ENCODE measurements at regions not wholly inside any gene's neighbourhood (a gene's known extent, or its start where the extent isn't known, plus 50 kb on each side); places are given as distances from the start of the nearest gene placed in this dataset.

GRCh38 chr12:24363177-24363754 is 413.8 kb upstream of the SOX5 start:
- no peak for DNase-seq (ENCODE audit: low read depth)
- TF ChIP-seq POLR2A (IDR thresholded peaks at IDR 0.05; ENCODE audit: extremely low read depth, insufficient read length) (no peak), CTCF (IDR thresholded peaks at IDR 0.05; ENCODE audit: low read depth, low read length) (no peak)
- no peak overlapping the region for H3K4me3 ChIP-seq (ENCODE audit: low read depth, low read length)

DNA sequence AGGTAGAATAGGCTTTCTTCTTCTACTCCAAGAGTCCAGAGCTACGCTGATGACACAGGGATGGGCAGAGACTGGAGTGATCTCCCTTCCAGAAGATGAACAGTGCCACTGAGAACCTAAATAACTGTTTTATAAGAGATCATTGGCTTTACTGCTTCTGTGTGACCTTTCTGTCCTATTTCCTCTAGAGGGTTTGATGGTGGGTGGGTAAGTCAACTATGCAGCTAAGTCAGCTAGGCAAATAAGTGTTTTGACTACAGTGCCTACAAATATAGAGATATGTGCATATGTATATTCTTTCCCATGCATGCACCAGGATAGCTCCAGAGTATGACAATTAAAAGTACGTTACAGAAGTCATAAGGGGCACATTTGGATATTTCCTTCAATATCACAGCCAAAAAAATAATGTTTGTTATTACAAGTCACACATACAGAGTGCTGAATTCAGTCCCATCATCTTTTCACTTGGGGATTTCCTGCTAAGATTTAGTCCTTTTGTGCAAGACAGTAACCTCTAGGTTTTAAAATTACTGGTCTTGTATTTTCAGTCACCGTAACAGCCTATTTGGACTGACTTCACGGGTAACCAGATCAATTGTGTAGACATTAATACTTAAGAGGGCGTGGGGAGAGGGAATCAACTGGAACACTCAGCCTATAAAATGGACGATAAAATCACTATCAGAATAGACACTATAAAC is 412.6 kb upstream of the SOX5 start:
- TF ChIP-seq MYC (IDR thresholded peaks at IDR 0.05; ENCODE audit: low read depth, low read length) (no peak), MAX (IDR thresholded peaks at IDR 0.05; ENCODE audit: low read depth, low read length) (no peak), POLR2A (IDR thresholded peaks at IDR 0.05; ENCODE audit: extremely low read depth, insufficient read length) (no peak), CTCF (IDR thresholded peaks at IDR 0.05; ENCODE audit: low read depth, low read length) (no peak)

GRCh38 chr12:24360907-24361306 is 411.4 kb upstream of the SOX5 start:
- no peak overlapping the region for H3K4me3 ChIP-seq (ENCODE audit: low read depth, low read length)
- DNase-seq (ENCODE audit: low read depth) = no peak
- TF ChIP-seq MYC (IDR thresholded peaks at IDR 0.05; ENCODE audit: low read depth, low read length) (no peak), CTCF (IDR thresholded peaks at IDR 0.05; ENCODE audit: low read depth, low read length) (no peak), POLR2A (IDR thresholded peaks at IDR 0.05; ENCODE audit: extremely low read depth, insufficient read length) (no peak), MAX (IDR thresholded peaks at IDR 0.05; ENCODE audit: low read depth, low read length) (no peak)

More for the DNA sequence above, 412.6 kb upstream of the SOX5 start:
- H3K4me3 ChIP-seq (ENCODE audit: low read depth, low read length) = no peak overlapping the region
- DNase-seq (ENCODE audit: low read depth) = no peak

GRCh38 chr12:24360461-24360860 is 411.0 kb upstream of the SOX5 start:
- no peak for TF ChIP-seq POLR2A (IDR thresholded peaks at IDR 0.05; ENCODE audit: extremely low read depth, insufficient read length)
- TF ChIP-seq CTCF (IDR thresholded peaks at IDR 0.05; ENCODE audit: low read depth, low read length) = no peak
- no peak for TF ChIP-seq MYC (IDR thresholded peaks at IDR 0.05; ENCODE audit: low read depth, low read length)
- H3K4me3 ChIP-seq (ENCODE audit: low read depth, low read length) = no peak overlapping the region
- no peak for DNase-seq (ENCODE audit: low read depth)

- no peak overlapping the region for H3K4me3 ChIP-seq (ENCODE audit: low read depth, low read length)
- no peak for DNase-seq (ENCODE audit: low read depth)
- TF ChIP-seq MAX (IDR thresholded peaks at IDR 0.05; ENCODE audit: low read depth, low read length) (no peak), MYC (IDR thresholded peaks at IDR 0.05; ENCODE audit: low read depth, low read length) (no peak), CTCF (IDR thresholded peaks at IDR 0.05; ENCODE audit: low read depth, low read length) (no peak), POLR2A (IDR thresholded peaks at IDR 0.05; ENCODE audit: extremely low read depth, insufficient read length) (no peak)
Measured at GRCh38 chr12:24360057-24360456, 410.6 kb upstream of the SOX5 start.

DNA sequence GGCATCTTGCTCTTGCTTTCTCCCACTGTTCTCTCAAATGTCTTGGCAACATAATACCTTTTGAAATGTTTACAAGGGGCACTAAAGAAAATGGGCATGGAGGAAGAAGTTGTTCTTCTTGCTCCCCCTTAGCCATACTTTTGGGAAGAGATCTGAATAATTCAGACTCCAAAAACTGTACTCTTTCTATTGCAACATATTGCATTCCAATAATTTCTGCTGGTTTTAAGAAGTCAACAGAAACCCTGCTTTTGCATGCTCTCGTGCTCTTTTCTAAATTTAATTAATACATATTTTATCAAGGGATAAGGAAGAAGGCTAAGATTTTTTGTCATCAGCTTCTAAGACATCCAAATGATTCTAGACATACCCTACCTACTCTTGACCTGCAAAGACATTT is 409.9 kb upstream of the SOX5 start:
- TF ChIP-seq MAX (IDR thresholded peaks at IDR 0.05; ENCODE audit: low read depth, low read length) = no peak
- TF ChIP-seq MYC (IDR thresholded peaks at IDR 0.05; ENCODE audit: low read depth, low read length) = no peak
- no peak for TF ChIP-seq POLR2A (IDR thresholded peaks at IDR 0.05; ENCODE audit: extremely low read depth, insufficient read length)
- no peak for TF ChIP-seq CTCF (IDR thresholded peaks at IDR 0.05; ENCODE audit: low read depth, low read length)
- H3K4me3 ChIP-seq (ENCODE audit: low read depth, low read length) = no peak overlapping the region
- no peak for DNase-seq (ENCODE audit: low read depth)

All from NB4 (cell line).